ENCODE measurements at regions not wholly inside any gene's neighbourhood (a gene's known extent, or its start where the extent isn't known, plus 50 kb on each side); places are given as distances from the start of the nearest gene placed in this dataset.

DNA sequence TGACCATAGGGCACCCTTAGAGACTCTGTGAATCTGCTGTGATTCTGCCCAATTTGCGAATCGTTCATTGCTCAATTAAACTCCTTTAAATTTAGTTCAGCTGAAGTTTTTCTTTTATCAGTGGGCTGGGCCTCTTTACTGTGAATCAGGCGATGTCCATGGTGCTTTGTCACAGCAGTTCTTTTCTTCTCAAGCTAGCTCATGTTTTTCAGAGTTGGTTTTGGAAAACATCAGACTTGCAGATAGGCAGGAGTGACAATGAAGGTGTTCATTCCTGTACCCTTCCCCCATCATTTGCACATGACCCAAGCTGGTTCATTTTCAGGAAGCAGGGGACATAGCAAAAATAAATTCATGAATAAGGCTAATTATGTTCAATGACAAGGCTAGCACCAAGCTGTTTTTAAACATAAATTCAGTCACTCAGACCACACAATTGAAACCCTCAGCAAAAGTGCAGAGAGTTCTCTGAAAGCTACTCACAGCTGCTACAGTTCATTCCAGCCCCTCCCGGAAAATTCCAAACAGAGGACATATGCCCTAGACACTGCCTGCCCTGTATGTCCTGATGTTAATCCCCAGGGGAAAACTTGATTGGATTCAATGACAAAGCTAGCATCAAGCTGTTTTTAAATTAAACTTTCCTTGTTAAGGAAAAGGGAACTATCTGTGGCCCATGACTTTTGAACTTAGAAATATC is 383.3 kb downstream of the C12orf75 start:
- FAIRE-seq, result no peak

DNA sequence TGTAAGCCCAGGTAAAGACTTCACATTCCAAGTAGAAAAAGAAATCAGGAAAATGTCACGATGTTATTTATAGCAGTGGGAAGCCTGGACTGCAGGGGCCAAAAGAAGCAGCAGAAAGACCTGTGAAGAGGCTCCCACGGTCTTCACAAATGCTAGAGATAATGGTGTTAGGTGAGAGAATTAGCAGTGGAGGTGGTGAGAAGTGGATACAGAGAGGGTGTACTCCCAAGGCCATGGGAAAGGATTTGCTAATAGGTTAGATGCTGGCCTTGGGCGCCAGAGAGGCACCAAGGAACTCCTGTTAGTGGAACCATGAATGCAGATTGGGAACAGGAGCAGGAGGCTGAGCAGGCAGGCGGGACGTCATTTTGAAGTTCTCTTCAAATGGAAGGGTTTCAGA is 386.1 kb downstream of the C12orf75 start:
- FAIRE-seq, result no peak

DNA sequence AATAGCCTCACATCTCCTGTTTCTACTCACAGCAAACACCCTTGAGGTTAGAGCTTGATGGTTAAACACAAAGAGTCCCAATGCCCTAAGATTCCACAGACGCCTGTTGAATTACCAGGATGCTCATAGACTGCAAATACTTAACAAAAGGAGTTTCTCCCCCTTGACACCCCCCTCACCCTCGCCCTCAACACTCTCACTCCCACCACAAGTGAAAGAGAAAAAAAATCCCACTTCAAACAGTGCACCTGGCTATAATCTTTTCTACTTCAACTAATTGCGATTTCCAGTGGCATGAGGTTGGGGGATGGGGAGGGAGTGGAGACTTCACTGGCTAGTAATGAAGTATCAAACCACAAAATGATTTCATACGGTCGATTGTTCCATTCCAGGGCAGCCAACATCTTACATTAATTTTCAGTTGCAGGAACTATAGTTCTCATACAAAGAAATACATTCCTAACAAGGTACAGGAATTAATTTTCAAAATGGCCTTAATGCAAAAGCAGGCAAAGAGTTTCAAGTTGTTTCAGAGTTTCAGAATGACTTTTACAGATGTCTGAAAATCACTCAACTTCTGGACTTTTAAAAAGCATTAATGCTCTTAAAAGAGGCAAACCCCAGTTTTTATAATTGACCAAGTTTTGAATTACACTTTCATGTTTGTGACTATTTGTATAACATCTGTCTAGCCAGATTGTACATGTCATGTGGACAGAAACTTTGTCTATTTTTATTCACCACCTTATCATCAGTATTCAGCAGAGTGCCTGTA is 390.7 kb downstream of the C12orf75 start:
- FAIRE-seq, result no peak

DNA sequence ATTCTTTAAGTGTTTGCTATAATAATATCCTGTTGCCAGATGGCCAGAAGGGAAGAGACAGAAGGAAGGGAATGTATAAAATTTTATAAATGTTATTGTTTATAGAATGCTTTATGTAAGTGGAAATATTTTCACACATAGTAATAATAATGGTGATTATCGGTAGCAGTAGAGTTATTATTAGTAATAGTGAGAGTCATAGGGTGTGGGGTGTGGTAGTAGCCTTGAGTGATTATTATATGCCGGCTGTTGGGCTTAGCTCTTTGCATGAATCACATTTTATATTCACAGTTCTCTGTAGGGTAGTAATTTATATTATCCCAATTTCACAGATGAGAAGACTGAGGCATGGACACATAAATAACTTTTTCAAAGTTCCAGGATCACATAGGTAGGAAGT is 391.4 kb downstream of the C12orf75 start:
- FAIRE-seq, result no peak

DNA sequence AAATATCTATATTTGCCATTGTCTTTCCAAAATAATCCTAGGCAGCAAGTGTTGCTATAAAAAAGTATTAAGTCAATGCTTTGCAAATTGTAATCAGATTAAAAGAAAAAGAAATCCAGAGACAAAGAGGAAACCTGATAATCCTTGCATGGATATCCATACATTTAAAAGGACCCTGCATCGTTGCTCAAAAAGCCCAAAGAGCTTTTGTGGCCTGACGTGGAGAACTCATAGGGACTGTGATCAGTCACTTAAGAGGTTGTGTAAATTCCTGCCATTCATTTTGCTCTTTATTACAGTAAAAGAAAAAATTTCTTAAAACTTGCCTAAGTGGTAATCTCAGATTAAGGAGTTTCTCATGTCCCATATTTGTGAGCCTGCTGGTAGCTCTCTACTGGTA is 392.6 kb downstream of the C12orf75 start:
- FAIRE-seq, result no peak

DNA sequence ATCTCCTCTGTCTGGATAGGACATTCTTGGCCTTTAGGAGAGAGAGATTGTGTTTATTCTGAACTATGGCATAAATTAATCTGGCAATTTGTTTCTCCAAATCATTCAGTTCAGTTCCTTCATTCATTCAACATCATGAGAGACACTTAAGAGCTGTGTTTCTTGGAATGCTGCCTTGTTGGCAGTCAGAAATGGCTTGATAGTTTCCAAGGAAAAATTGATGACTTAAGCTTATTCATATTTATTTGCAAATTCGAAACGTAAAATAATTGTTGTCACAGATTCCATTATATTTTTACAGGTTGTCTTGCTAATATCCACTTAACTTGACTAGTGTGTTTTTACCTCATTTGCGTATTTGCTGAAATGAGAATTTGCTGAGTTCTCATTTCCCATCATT is 393.0 kb downstream of the C12orf75 start:
- no peak for FAIRE-seq

DNA sequence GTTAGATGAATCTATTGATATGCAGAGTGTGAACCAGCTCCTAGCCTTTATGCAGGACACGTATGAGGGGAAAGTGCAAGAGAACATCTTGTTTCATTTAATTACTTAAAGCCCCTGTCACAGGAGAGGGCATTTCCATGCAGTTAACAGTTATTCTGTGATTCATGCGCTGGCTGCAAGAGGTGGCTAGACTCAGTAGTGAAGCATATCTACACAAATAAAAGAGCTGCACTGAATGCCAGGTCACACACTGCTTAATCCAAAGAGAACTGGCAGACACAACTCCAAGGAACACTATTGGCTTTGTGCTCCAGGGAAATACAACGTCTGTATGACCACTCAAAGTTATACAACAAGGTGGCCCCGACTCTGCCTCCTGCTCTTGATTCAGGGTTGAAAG is 394.1 kb downstream of the C12orf75 start:
- no peak for FAIRE-seq

DNA sequence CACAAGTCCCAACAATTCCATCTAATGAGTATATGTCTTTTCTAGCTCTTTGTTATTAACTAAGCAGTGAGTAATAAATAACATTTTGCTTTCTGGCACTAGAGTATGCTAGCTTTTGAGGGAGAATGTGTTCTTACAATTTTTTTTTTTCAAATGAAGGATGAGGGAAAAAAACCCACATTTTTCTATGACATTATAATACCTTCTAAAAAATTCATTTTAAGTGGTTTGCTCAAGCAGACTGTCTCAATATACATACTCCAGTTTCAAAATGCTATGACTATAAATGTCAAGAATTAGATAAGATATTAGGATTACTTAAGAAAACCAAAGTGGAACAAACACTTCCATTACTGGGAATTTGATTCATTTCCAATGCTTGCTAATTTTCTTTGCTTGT is 394.6 kb downstream of the C12orf75 start:
- no peak for FAIRE-seq

DNA sequence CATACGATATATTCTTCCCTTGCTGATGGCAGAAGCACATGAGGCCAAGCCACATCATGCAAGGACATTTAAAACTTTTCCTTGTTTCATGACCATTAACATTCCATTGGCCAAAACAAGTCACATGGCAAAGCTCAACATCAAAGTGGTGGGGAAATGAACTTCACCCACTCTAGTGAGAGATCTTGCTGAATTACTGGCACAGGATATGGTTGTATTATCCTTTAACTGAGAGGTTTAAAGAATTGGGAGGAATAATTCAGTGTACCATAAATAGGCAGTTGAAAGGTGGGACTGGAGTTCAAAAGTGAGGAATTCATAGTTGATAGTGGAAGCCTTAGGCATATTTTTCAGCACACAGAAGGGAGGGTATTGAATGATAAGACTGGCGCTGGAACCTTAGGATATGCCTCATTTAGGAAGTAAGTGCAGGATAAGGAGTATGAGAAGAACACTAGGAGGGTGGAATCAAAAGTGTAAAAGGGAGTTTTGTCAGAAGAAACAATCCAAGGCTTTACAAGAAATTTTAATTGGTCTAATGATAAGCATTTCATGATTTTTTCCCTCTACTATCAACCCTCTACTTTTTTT is 398.8 kb downstream of the C12orf75 start:
- FAIRE-seq, result no peak

DNA sequence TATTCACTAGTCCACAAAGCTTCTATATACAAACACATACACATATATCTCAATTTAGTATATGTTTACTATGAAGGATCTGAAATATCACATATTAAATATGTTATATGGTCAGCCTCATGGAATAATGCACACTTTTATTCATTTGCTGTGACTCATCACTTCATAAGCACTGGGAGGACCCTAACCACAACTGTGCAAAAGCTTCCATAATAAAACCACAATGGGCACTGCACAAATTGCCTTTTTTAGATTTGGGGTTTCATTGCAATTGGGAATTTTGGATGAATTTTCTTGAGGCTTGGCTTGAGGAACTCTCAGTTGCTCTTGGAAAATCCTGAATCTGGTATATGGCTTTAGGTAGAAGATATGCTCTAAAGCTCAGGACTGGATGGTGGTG is 399.4 kb downstream of the C12orf75 start:
- no peak for FAIRE-seq

DNA sequence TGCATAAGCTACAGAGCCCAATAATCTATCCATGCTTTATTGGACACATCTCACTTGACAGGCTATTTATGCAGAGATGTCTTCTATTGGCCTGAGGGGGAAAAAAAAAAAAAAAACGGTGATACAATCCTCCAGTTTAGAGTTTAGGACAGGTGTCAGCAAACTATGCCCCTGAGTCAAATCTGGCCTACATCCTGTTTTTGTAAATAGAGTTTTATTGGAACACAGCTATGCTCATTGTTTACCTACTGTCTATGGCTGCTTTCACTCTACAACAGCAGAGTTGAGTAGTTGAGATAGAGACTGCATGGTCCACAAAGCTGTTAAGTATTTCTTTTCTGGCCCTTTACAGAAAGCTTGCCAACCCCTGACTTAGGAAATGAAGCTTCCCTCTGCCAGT is 403.1 kb downstream of the C12orf75 start:
- no peak for FAIRE-seq

DNA sequence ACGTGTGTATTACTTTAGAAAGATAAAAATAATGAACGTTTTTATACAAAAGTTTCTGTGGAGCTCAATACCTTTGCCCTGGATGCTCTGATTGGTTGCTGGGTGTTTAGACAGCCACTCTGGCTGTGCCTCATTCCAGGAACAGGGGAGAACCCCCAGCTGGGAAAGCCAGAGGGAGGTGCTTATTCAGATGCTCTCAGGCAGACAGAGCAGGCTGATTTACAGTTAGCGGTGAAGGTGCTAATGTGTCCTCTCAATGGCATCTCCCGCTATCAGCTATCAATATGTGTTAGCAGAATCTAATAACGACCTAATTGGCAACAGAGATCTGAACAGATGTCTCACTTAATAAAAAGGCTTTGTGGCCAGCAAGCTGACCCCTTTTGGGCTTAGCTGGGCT is 402.3 kb downstream of the NUAK1 start:
- no peak for FAIRE-seq

DNA sequence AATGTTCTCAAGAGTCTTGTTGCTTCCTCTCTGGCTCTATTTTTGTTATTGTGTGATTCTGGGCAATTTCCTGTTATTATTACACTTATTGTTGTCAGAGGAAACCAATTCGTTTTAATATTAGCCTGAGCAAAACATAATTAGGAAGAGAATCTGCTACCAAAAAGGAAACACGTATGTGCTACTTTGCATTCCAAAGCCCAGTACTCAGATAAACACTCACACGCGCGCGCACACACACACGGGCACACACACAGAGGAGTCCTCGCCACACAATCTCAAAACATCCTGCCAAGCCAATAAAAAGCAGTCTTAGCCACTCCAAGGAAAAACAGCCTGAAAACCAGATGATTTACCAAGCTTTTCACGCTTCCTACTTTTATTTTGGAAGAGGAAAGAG is 400.7 kb downstream of the NUAK1 start:
- FAIRE-seq, result no peak

DNA sequence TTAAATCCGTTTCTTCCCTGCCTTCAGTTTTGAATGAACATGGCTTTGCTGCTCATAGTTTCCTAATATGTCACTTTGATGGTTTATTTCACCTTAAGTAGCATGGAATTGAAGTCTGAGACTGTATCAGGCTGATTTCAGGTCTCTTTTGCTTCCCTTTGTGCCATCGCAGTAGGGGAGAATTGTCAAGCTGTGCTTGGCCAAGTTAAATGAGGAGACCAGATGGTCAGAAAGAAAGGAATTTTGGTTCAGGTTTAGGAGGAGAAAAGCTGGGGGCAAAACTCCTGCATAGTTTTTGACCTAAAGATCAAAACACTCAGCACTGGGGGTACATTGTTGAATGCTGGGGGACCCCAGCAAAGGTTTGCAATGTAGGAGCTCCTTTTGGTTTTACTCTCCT is 398.4 kb downstream of the NUAK1 start:
- FAIRE-seq, result no peak

DNA sequence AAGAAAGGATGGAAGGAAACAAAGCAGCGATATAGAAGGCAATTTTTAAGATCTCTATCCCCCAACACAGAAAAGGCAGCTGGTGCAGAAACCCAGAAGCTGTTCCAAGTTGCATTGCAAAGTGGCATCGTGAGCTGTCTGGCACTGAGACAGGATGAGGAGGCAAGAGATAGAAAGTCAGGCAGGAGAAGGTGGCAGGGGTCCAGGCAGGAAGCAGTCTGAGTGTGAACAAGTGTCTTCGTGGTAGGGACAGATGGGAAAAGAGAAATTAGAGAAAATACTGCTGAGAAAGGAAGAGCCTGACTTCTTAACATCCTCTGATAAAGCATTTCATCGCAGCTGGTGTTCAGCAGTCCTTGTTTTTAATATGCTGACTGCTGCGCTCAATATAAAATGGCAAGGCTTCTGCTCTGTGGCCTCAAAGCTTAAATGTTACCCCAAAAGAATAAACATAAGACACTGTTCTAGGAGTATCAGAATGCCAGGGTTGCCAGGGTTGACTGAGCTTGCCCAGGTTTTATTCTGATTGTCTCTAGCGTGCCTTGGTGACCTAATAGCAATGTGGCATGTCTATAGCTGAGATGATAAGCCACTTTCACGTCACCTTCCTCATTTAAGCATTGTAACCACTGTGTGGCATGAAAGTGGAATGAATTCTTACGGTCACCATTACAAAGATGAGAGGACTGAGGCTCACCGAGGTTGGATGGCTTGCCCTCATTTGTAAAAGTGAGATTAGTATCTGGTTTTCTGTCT is 397.6 kb downstream of the NUAK1 start:
- FAIRE-seq, result no peak

DNA sequence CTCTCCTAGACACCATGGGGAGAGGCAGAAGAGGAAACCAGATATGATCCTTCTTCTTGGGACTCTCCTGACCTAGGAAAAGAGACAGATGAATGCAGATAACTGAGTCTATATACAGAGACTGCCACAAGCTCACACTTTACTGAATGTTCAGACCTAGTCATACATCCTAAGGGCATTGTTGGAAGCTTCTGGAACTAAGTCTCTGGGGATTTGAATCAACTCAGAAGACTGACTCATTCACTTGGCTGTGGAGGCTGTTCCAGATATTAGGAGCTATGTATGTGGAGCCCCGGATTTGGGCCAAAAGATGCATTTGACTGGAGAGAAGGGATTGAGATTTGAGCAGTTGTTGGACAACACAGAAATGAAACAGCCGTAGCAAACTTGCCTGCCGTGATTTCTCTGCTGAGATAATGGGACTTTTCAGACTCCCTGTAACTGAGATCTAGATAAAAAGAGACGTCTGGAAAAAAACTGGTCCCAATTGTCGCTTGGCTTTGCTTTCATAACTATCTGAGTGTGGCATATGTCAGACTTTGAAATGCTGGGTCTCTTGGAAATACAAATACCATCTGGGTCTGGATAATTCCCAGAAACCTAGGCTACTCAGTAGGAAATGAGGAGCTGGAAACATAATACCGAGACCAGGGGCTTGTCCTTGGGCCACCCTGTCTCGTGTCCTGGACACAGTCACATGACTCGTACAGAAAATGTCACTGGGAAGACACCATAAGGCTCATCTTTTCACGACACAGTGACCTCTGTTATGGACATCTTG is 396.8 kb downstream of the NUAK1 start:
- FAIRE-seq, result no peak

DNA sequence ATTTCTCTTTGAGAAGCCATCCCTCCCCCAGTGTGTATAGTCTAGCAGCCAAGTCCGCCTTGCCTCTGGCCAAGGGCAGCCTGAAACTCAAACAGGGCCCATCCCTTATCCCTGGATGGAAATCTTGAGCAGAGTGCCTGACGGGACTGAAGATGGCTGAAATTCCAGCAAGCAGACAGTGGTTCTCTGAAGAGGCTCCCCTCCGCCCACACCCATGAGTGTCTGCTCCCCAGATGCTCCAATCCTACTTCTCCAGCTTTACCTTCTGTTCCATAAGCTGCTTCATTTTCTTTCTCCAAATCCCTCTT is 396.2 kb downstream of the NUAK1 start:
- no peak for FAIRE-seq

DNA sequence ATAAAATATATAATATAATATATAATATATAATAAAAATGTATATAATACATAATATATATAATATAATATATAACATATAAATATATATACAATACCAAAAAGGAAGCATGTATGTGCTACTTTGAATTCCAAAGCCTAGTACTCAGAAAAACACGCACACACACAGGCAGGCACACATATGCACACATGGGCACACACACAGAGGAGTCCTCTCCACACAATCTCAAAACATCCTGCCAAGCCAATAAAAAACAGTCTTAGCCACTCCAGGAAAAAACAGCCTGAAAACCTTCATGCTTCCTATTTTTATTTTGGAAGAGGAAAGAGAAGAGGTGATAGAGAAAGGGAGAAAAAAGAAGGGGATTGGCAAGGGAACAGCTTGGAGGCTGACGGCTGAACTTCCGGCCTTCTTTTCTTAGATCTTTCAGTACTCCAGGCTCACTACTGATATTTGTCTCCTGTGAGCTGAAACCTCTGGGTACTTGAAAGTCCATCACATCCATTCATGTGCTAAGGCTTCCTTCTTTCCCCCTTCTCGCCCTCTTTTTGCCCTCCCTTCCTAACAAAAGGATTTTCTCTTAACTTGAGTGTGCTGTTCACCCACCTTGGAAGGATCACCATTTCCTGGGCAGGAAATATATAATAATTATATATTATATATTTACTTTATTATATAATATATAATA is 394.2 kb downstream of the NUAK1 start:
- no peak for FAIRE-seq

DNA sequence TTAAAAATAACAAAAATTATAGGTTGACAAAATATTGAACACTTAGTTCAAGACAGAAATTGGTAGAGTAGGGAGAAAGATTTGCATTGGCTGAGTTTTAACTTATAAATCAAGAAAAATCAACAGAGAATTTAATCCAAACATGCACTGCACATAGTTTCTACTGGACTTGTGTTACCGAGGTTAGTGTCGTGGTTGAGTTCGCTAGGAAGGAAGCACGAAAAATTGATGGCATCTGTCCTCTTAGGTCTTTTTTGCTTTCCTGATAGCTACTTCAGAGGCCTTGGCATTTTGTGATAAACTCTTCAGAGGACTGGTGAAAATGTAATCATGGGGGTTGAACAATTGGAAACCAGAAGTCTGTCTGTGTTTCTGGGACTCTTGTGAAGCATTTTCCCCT is 392.9 kb downstream of the NUAK1 start:
- no peak for FAIRE-seq

DNA sequence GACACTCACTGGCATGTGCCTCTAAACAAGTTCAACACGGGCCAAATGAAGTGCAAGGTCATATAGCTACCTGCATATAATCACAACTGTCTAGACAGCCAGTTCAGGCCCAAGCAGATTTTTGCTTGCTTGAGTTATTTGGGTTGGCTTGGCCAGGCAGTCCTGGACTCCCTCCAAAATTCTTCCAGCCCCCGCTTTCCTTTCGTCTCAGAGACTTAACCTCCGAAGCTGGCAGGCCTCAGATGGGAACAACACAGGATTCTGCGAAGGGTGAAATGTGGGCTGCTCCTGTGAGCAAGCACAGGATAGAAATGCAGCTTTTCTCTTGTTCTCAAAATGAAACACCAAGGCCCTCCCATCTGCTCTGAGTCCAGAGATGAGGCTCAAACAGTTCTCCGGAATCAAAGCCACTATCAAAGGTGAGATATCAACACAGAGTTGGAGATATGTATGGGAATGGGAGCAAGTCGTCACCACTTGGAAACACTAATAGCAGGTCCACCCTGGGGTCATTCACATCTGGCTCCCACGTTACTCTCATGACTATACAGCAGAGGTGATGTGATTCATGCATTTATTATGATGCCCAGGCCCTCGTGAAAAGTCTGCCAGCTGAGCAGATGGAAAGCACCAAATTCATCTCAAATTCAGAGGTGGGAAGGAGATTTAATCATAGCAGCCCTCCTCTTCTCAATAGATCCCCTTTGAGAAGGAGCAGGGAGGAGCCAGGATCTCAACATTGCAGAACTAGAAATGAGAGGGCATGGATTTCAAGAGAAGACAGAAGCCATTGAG is 389.8 kb downstream of the NUAK1 start:
- no peak for FAIRE-seq

DNA sequence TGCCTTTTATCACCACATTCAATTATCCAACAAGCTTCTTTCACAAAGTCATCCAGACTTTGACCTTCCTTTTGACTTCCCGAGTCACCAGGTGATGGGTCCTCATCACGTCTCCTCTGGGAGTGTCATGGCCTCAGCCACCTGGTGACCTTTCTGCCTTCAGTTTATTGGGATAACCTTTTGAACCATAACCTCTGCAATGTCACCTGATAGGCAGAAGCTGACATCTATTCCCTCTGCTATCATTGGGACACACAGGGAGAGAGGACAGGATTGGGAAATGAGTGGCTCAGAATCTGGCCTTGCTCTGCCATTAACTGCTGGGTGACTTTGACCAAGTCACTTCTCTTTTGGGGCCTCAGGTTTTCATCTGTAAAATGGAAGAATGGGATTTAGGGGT is 388.7 kb downstream of the NUAK1 start:
- no peak for FAIRE-seq
